ENCODE measurements at regions not wholly inside any gene's neighbourhood (a gene's known extent, or its start where the extent isn't known, plus 50 kb on each side); places are given as distances from the start of the nearest gene placed in this dataset.
"Not testable (repeated sequence)": the region's sequence is repeated elsewhere in the genome, so short reads cannot be mapped to it uniquely, and the experiment has no call there.

DNA sequence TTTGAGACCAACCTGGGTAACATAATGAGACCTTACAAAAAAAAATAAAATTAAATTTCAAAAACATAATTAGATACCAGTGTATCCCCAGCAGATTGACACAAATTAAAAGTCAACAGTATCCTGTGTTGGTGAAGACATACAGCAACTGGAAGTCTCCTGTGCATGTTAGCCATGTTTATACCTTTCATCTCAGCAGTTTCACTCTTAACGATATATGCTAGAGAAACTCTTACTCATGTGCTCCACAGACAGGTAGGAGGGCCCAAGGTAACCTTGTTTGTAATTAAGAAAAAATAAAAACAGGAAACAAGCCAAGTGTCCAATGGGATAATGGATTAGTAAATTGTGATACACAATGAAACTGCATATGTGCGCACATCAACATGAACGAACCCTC lies 50.1 kb upstream of the N4BP3 start:
- no peaks in the 10 kb centered on the region for H3K4me1 Mint-ChIP-seq
- H3K9me3 Mint-ChIP-seq, result no peaks in the 10 kb centered on the region
- H3K36me3 Mint-ChIP-seq, result no peaks in the 10 kb centered on the region
- H3K27ac Mint-ChIP-seq, result no peak overlapping the region
- DNase-seq (ENCODE audit: low spot score in 2 of 2), result no peak
- ATAC-seq, result no peak
- H3K4me3 Mint-ChIP-seq, result no peak overlapping the region

- ATAC-seq (no peak), DNase-seq (ENCODE audit: low spot score in 2 of 2) (no peak)
- Mint-ChIP-seq H3K9me3 (no peaks in the 10 kb centered on the region), H3K36me3 (peaks cover 5% of the 10 kb centered on the region), H3K4me3 (no peak overlapping the region), H3K4me1 (no peaks in the 10 kb centered on the region), H3K27ac (no peak overlapping the region)
Observed at GRCh38 chr5:178058321-178059012, 54.9 kb upstream of the N4BP3 start.

DNA sequence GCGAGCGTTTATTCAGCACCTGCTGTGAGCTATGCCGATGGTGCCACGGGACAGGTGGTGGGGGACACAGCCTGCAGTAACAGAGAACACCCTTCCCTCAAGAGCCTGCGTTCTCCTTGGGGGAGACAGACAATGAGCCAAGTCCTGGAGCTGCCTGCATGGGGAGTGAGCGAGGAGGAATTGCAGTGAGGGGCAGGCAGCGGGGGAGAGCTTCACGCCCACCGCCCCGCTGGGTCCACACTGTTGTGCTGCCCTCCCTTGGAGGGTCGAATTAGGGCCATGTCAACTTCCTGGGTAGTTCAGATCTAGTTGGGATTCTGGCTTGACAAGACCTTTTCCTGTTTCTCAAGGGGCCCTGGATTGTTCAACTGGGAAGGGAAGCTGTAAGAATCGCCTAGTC lies 55.5 kb upstream of the N4BP3 start:
- Mint-ChIP-seq H3K4me3 (no peak overlapping the region), H3K36me3 (peaks cover 5% of the 10 kb centered on the region), H3K4me1 (no peaks in the 10 kb centered on the region), H3K9me3 (no peaks in the 10 kb centered on the region), H3K27ac (no peak overlapping the region)
- no peak for DNase-seq (ENCODE audit: low spot score in 2 of 2)
- ATAC-seq, result no peak

GRCh38 chr5:178056935-178057334 lies 56.4 kb upstream of the N4BP3 start:
- Mint-ChIP-seq H3K4me3 (no peak overlapping the region), H3K4me1 (no peaks in the 10 kb centered on the region), H3K36me3 (peaks cover 5% of the 10 kb centered on the region), H3K9me3 (no peaks in the 10 kb centered on the region), H3K27ac (no peak overlapping the region)
- DNase-seq (ENCODE audit: low spot score in 2 of 2), result no peak
- ATAC-seq, result no peak

DNA sequence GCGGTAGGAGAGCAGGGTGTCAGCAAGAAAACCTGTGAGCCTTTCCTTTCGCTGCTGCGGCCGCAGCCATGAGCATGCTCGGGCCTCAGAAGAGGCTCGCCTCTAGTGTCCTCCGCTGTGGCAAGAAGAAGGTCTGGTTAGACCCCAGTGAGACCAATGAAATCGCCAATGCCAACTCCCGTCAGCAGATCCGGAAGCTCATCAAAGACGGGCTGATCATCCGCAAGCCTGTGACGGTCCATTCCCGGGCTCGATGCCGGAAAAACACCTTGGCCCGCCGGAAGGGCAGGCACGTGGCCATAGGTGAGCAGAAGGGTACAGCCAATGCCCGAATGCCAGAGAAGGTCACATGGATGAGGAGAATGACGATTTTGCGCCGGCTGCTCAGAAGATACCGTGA lies 57.8 kb upstream of the N4BP3 start:
- not testable (repeated sequence) for H3K4me1 Mint-ChIP-seq; H3K4me3 Mint-ChIP-seq; DNase-seq (ENCODE audit: low spot score in 2 of 2); H3K9me3 Mint-ChIP-seq; H3K36me3 Mint-ChIP-seq; ATAC-seq
- peak overlapping the region; percentile 26 for H3K27ac Mint-ChIP-seq

DNA sequence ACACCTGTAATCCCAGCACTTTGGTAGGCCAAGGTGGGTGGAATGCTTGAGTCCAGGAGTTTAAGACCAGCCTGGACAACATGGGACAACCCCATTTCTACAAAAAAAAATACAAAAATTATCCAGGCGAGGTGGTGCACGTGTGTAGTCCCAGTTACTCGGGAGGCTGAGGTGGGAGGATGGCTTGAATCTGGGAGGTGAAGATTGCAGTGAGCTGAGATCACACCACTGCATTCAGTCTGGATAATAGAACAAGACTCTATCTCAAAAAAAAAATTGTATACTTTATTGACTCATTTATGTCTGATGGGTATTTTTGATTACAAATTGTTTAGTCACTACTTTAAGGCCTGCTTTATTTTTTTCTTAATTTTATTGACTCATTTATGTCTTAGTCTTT lies 56.0 kb upstream of the PROP1 start:
- H3K4me1 Mint-ChIP-seq; ATAC-seq; H3K36me3 Mint-ChIP-seq; H3K27ac Mint-ChIP-seq; H3K9me3 Mint-ChIP-seq; H3K4me3 Mint-ChIP-seq; DNase-seq (ENCODE audit: low spot score in 2 of 2): not testable (repeated sequence)

GRCh38 chr5:178050873-178051272 lies 54.8 kb upstream of the PROP1 start:
- H3K4me1 Mint-ChIP-seq; DNase-seq (ENCODE audit: low spot score in 2 of 2); H3K4me3 Mint-ChIP-seq; H3K27ac Mint-ChIP-seq; ATAC-seq; H3K9me3 Mint-ChIP-seq; H3K36me3 Mint-ChIP-seq: not testable (repeated sequence)

DNA sequence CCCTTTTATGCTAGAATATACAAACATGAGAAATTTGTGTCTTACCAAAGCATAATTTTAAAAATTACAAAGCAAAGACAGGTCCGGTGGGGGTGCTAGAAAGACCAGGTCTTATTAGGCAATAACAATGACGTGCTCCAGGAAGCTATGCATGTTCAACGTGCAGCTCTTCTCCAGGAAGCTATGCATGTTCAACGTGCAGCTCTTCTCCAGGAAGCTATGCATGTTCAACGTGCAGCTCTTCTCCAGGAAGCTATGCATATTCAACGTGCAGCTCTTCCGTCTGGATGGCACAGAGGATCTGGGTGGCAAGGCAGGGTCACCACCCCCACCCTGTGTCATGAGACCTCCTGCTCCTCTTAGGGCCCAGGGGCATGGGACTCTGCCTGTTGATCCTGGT lies 51.9 kb upstream of the PROP1 start:
- not testable (repeated sequence) for H3K36me3 Mint-ChIP-seq; H3K9me3 Mint-ChIP-seq; DNase-seq (ENCODE audit: low spot score in 2 of 2); H3K4me1 Mint-ChIP-seq; H3K4me3 Mint-ChIP-seq; ATAC-seq; H3K27ac Mint-ChIP-seq

DNA sequence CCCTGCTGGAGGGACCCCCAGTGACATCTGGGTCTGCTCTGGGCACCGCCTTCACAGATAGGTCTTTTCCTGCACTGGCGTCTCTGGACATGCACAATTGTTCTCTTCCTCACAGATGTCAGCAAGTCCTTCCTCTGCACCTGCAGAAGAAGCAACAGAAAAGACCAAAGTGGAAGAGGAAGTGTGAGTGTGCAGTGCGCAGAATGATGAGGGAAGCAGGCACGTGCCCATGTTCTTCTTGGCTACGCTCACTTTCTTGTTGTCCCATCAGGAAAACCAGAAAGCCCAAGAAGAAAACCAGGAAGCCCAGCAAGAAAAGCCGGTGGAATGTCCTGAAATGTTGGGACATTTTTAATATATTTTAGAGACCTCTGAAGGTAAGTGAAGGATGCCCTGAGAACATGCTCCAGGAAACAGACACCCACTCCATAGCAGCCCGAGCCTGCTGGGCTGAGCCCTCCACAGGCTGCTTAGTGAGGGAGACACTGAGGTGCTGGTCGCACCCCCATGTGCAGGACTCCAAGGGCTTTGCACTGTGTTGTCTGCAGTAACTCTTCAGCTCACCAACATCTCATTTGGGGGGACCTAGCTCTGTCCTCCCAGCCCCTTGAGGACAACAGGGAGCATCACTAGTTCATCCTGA lies 50.8 kb upstream of the PROP1 start:
- not testable (repeated sequence) for H3K4me3 Mint-ChIP-seq; DNase-seq (ENCODE audit: low spot score in 2 of 2); H3K27ac Mint-ChIP-seq; H3K9me3 Mint-ChIP-seq; H3K36me3 Mint-ChIP-seq; H3K4me1 Mint-ChIP-seq; ATAC-seq

DNA sequence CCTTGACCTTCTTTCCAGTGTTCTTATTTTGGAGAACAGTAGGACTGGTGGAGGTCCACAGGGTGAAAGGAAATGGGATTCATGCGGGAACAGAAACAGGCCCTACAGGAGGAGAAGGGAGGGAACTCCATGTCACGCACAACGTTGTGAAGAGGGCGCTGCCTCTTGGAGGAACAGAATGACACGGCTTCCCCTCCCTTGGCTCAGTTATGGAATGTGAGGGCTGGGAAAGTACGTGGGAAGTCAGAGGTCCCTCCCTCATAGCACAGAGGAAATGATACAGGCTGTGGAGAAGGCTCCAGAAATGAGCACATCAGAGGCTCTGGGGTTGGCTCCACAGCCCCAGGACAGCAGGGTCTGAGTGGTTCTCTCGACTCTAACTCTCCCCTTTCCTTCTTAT lies 49.9 kb upstream of the PROP1 start:
- not testable (repeated sequence) for H3K9me3 Mint-ChIP-seq, ATAC-seq, H3K4me1 Mint-ChIP-seq

More for the DNA sequence above, 49.9 kb upstream of the PROP1 start:
- not testable (repeated sequence) for H3K36me3 Mint-ChIP-seq; H3K4me3 Mint-ChIP-seq; H3K27ac Mint-ChIP-seq; DNase-seq (ENCODE audit: low spot score in 2 of 2)

Measured in stimulated activated effector memory CD8-positive, alpha-beta T cell treated with anti-CD3 and anti-CD28 coated beads, Interleukin-12 subunit alpha, Interleukin-12 subunit beta, amount 100 ng/mL, for 72 hours (primary cell).